HS-5 (cell line): ENCODE measurements at regions not wholly inside any gene's neighbourhood (a gene's known extent, or its start where the extent isn't known, plus 50 kb on each side); places are given as distances from the start of the nearest gene placed in this dataset.
"Not testable (repeated sequence)": the region's sequence is repeated elsewhere in the genome, so short reads cannot be mapped to it uniquely, and the experiment has no call there.

Source experiments
- DNase-seq: peaks from one replicate; pipeline ENCODE4 v3.0.0-alpha.2; 2012; ENCODE audit warnings: low read depth

- no peak for DNase-seq
Observed at GRCh38 chr10:81251457-81252115, 623.4 kb upstream of the NRG3 start.

GRCh38 chr10:81264991-81265390 is 610.0 kb upstream of the NRG3 start:
- DNase-seq, result not testable (repeated sequence)

- DNase-seq, result no peak
Observed at GRCh38 chr10:81270051-81270450, 604.9 kb upstream of the NRG3 start.

- no peak for DNase-seq
Observed at GRCh38 chr10:81280497-81281479, 594.2 kb upstream of the NRG3 start.

GRCh38 chr10:81288544-81288943 is 586.5 kb upstream of the NRG3 start:
- DNase-seq, result no peak

GRCh38 chr10:81297292-81297691 is 577.7 kb upstream of the NRG3 start:
- DNase-seq, result no peak

GRCh38 chr10:81303656-81304055 is 571.3 kb upstream of the NRG3 start:
- DNase-seq, result no peak

- no peak for DNase-seq
Observed at GRCh38 chr10:81306971-81307782, 567.8 kb upstream of the NRG3 start.

- no peak for DNase-seq
Observed at GRCh38 chr10:81309041-81309552, 565.9 kb upstream of the NRG3 start.

GRCh38 chr10:81314471-81314870 is 560.5 kb upstream of the NRG3 start:
- no peak for DNase-seq

- no peak for DNase-seq
Observed at GRCh38 chr10:81315026-81315425, 560.0 kb upstream of the NRG3 start.

- DNase-seq, result no peak
Observed at GRCh38 chr10:81348003-81348402, 527.0 kb upstream of the NRG3 start.

- no peak for DNase-seq
Observed at GRCh38 chr10:81367132-81367531, 507.9 kb upstream of the NRG3 start.

GRCh38 chr10:81386817-81387216 is 488.2 kb upstream of the NRG3 start:
- no peak for DNase-seq

GRCh38 chr10:81403451-81403850 is 471.5 kb upstream of the NRG3 start:
- DNase-seq, result no peak

GRCh38 chr10:81405399-81405798 is 469.6 kb upstream of the NRG3 start:
- DNase-seq, result no peak

- no peak for DNase-seq
Observed at GRCh38 chr10:81414038-81414437, 461.0 kb upstream of the NRG3 start.

GRCh38 chr10:81426722-81427121 is 448.3 kb upstream of the NRG3 start:
- DNase-seq, result no peak

GRCh38 chr10:81428456-81429134 is 446.4 kb upstream of the NRG3 start:
- DNase-seq, result no peak

GRCh38 chr10:81439445-81439844 is 435.5 kb upstream of the NRG3 start:
- no peak for DNase-seq

GRCh38 chr10:81441624-81442023 is 433.4 kb upstream of the NRG3 start:
- not testable (repeated sequence) for DNase-seq
